HCT116 (cell line): ENCODE measurements at regions not wholly inside any gene's neighbourhood (a gene's known extent, or its start where the extent isn't known, plus 50 kb on each side); places are given as distances from the start of the nearest gene placed in this dataset.

Experiments
- ATF3 ChIP-seq: IDR thresholded peaks from 2 replicates; pipeline ENCODE4 v1.6.1; 2012
- CTCF ChIP-seq, 3 experiments: fragments of 200-600 bp in 1 of 3; sonication (generic) in 1 of 3; IDR thresholded peaks in 2 of 3; conservative IDR thresholded peaks in 1 of 3; 2 replicates each; pipeline ENCODE4 v1.5.1; 2012 to 2017; ENCODE audit warnings: low read depth in 2 of 3, low read length in 2 of 3, antibody characterized with exemption in 1 of 3, borderline replicate concordance in 1 of 3, control low read depth in 1 of 3, mild to moderate bottlenecking in 1 of 3, mixed read lengths in 1 of 3, mixed run types in 1 of 3, moderate library complexity in 1 of 3; ENCODE audit not compliant: insufficient read depth in 1 of 3
- ELF1 ChIP-seq: IDR thresholded peaks from 2 replicates; pipeline ENCODE4 v1.6.1; 2012; ENCODE audit warnings: low read depth, borderline replicate concordance
- MAX ChIP-seq: IDR thresholded peaks from 2 replicates; pipeline ENCODE4 v1.6.1; 2012
- POLR2A ChIP-seq: IDR thresholded peaks from 2 replicates; pipeline ENCODE4 v1.7.0; 2011; ENCODE audit warnings: borderline replicate concordance; ENCODE audit not compliant: insufficient read depth, insufficient read length; ENCODE audit errors: extremely low read depth
- POLR2AphosphoS5 ChIP-seq: IDR thresholded peaks from 2 replicates; pipeline ENCODE4 v1.6.1; 2011; ENCODE audit warnings: mild to moderate bottlenecking, low read depth, low read length, moderate library complexity
- RAD21 ChIP-seq: IDR thresholded peaks from 2 replicates; pipeline ENCODE4 v1.6.1; 2012; ENCODE audit warnings: low read depth, mild to moderate bottlenecking

GRCh38 chr2:160931531-160931930 is 228.7 kb upstream of the TANK start:
- TF ChIP-seq CTCF (IDR thresholded peaks at IDR 0.05 in 2 of 3, conservative IDR thresholded peaks at IDR 0.05 in 1 of 3; ENCODE audit: borderline replicate concordance in 1 of 3, insufficient read depth in 1 of 3, low read depth in 2 of 3, low read length in 2 of 3) (no peak), MAX (no peak), RAD21 (no peak), POLR2A (no peak), POLR2AphosphoS5 (no peak), ATF3 (no peak), ELF1 (no peak)
